Mucosa of descending colon (tissue), 3 donors: ENCODE measurements at regions not wholly inside any gene's neighbourhood (a gene's known extent, or its start where the extent isn't known, plus 50 kb on each side); places are given as distances from the start of the nearest gene placed in this dataset.

Experiments used
- ATAC-seq: fragments of 200-7000 bp; cut with Tn5 transposase; one replicate; pipeline ENCODE4 v1.9.1; 2020; ENCODE audit warnings: mild to moderate bottlenecking, moderate library complexity
- DNase-seq, 3 donors: peaks; one replicate each; pipeline ENCODE4 v3.0.0-alpha.2; 2020
- H3K36me3 ChIP-seq: fragments of 200-600 bp; one replicate; pipeline ENCODE4 v1.8.0; 2021; ENCODE audit warnings: low read depth, mild to moderate bottlenecking
- H3K4me1 ChIP-seq: fragments of 200-600 bp; one replicate; pipeline ENCODE4 v1.8.0; 2021; ENCODE audit warnings: low read depth, mild to moderate bottlenecking
- H3K4me3 ChIP-seq: fragments of 200-600 bp; one replicate; pipeline ENCODE4 v1.8.0; 2021; ENCODE audit warnings: mild to moderate bottlenecking
- H3K9me3 ChIP-seq: fragments of 200-600 bp; one replicate; pipeline ENCODE4 v1.8.0; 2021; ENCODE audit warnings: mild to moderate bottlenecking
- CTCF ChIP-seq: fragments of 200-600 bp; IDR thresholded peaks from one replicate; pipeline ENCODE4 v1.8.0; 2022; ENCODE audit warnings: antibody characterized with exemption, mild to moderate bottlenecking
- intact Hi-C, 2 donors: fragments of 100-400 bp; cut with DNase I in 1 of 2; cut with micrococcal nuclease in 1 of 2; formaldehyde crosslinking; loops; one replicate each; pipeline versions ENCODE4 v1.11.0 to v1.11.1; 2022; cut with DNase I, micrococcal nuclease
- donor health status: DM: no; HTN: no; CAD: no; lungs with moderate emphysema.
- donor health status: DM: no; HTN: no; CAD: no.
- donor health status: DM: no; HTN: yes; CAD: no.

- H3K36me3 ChIP-seq, result no peaks in the 10 kb centered on the region
- intact Hi-C loops, result no loop called here
- TF ChIP-seq CTCF, result no peak
- no peaks in the 10 kb centered on the region for H3K4me1 ChIP-seq
- DNase-seq, result no peak
- H3K9me3 ChIP-seq, result no peaks in the 10 kb centered on the region
- H3K4me3 ChIP-seq, result no peak overlapping the region
- no peak for ATAC-seq
Measured at GRCh38 chr7:13327669-13328068, 640.2 kb downstream of the ARL4A start.

DNA sequence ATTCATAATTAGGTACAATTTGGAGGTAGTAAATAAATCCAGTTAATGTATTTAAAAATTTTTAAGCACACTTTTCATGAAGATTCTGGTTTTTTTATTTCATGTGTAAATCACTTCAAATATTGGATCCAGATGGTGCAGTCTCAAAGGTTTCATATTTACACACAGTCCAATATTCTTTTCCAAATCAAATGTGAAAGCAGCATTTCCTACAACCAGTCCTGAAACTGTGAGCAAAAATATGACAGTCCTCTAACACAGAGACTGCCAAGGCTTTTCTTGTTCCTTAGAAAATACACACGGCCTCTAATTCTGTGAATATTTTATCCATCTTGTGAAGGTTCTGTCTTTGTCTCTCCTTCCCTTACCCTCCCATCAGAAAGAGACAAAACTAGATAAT, 645.9 kb downstream of the ARL4A start:
- intact Hi-C loops, result no loop called here

DNA sequence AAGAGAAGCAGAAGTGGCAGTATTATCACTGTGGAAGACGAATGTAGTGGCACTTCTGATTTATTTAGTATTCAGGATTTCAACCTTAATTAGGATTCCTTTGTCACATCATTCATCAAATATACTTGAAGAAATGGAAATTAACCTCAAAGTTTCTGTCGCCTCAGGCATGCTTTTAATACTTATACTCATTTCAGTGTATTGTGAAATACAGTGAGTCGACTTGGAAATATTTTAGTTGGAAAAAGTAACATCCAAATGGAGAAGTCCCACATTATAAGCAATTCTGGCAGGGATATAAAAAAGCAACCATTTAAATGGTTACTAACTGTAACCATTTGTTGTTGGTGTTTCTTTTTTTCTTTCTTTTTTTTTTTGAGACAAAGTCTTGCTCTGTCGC, 648.8 kb downstream of the ARL4A start:
- DNase-seq, result no peak
- no peak overlapping the region for H3K4me3 ChIP-seq
- H3K9me3 ChIP-seq, result no peaks in the 10 kb centered on the region
- TF ChIP-seq CTCF, result no peak
- intact Hi-C loops, result no loop called here
- no peak for ATAC-seq
- H3K36me3 ChIP-seq, result no peaks in the 10 kb centered on the region
- H3K4me1 ChIP-seq, result no peaks in the 10 kb centered on the region

More for the DNA sequence above, 645.9 kb downstream of the ARL4A start:
- ATAC-seq (no peak), DNase-seq (no peak)
- no peak for TF ChIP-seq CTCF
- Histone ChIP-seq H3K36me3 (no peaks in the 10 kb centered on the region), H3K4me1 (no peaks in the 10 kb centered on the region), H3K4me3 (no peak overlapping the region), H3K9me3 (no peaks in the 10 kb centered on the region)

- H3K36me3 ChIP-seq, result no peaks in the 10 kb centered on the region
- no peaks in the 10 kb centered on the region for H3K9me3 ChIP-seq
- no peak for ATAC-seq
- intact Hi-C loops, result no loop called here
- no peak for TF ChIP-seq CTCF
- H3K4me1 ChIP-seq, result no peaks in the 10 kb centered on the region
- no peak for DNase-seq
- no peak overlapping the region for H3K4me3 ChIP-seq
Measured at GRCh38 chr7:13352677-13353076, 636.8 kb downstream of the ETV1 start.

DNA sequence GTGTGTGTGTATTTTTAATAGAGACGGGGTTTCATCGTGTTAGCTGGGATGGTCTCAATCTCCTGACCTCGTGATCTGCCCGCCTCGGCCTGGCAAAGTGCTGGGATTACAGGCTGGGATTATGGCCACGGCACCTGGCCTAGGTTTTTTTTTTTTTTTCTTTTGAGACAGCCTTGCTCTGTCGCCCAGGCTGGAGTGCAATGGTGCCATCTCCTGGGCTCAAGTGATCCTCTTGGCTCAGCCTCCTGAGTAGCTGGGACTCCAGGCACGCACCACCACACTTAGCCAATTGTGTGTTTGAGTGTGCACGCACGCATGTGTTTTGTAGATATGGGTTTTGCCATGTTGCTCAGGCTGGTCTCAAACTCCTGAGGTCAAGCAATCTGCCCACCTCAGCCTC, 629.8 kb downstream of the ETV1 start:
- no peak for DNase-seq
- intact Hi-C loops, result no loop called here
- no peak for ATAC-seq
- TF ChIP-seq CTCF, result no peak
- no peak overlapping the region for H3K4me3 ChIP-seq
- H3K9me3 ChIP-seq, result no peaks in the 10 kb centered on the region
- no peaks in the 10 kb centered on the region for H3K36me3 ChIP-seq
- H3K4me1 ChIP-seq, result no peaks in the 10 kb centered on the region

- DNase-seq, result no peak
- Histone ChIP-seq H3K9me3 (no peaks in the 10 kb centered on the region), H3K36me3 (no peaks in the 10 kb centered on the region), H3K4me3 (no peak overlapping the region), H3K4me1 (no peaks in the 10 kb centered on the region)
- TF ChIP-seq CTCF, result no peak
- intact Hi-C loops, result no loop called here
- no peak for ATAC-seq
Measured at GRCh38 chr7:13386741-13387140, 602.7 kb downstream of the ETV1 start.
